ENCODE measurements at regions not wholly inside any gene's neighbourhood (a gene's known extent, or its start where the extent isn't known, plus 50 kb on each side); places are given as distances from the start of the nearest gene placed in this dataset.

DNA sequence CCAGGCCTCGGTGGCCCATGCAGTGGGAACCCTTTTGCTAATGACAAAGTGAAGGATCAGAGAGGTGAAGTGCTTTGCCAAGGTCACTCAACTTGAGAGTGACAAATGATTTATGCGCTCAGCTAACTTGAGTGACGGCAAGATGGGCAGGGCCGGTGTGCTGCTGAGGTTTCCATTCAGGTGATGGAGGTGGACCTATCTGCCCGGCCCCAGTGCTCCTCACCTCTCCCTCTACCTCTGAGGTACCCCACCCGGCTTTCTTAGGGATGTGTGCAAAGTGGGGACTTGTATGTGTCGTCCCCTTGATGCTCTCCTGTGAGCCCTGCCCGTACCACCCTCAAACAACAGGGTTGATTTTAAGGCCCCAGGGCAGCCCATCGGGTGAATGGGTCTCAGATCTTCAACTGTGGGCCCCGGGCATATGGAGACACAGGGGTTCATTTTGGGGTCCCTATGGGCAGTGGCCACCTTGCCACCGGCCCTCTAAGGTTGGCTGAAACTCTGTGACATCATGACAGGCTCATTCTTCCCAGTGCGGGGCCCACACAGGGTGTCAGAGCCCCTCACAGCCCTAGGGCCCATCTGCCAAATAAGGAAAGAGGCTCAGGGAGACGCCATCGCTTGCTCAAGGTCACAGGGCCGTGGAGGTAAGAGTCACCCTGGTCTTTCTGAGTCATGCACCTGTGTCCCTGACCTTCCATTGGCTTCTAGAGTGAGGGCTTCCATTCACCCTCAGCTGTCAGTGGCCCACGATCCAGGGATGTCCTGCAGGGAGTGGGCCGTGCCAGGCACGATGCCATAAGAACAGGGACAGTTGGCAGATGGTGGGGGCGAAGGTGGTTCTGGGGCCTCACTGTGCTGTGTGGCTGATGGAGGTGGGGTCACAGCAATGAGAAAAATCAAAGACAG is 170.6 kb upstream of the MVB12B start (continued):
- TF ChIP-seq BCL11A (IDR thresholded peaks at IDR 0.05; ENCODE audit: low read depth in 2 of 2, low read length in 2 of 2): no peak
